AG08395 (cell line): ENCODE measurements at regions not wholly inside any gene's neighbourhood (a gene's known extent, or its start where the extent isn't known, plus 50 kb on each side); places are given as distances from the start of the nearest gene placed in this dataset.
"Not testable (repeated sequence)": the region's sequence is repeated elsewhere in the genome, so short reads cannot be mapped to it uniquely, and the experiment has no call there.

Source experiments
- DNase-seq: peaks from one replicate; pipeline ENCODE4 v3.0.0; 2012; ENCODE audit warnings: mixed read lengths, low spot score

- DNase-seq: no peak
These were observed 1062.8 kb downstream of the UQCRFS1 start for GRCh38 chr19:28150129-28150528.

GRCh38 chr19:28148554-28148953 is 1064.4 kb downstream of the UQCRFS1 start:
- no peak for DNase-seq

GRCh38 chr19:28142258-28142657 is 1070.7 kb downstream of the UQCRFS1 start:
- no peak for DNase-seq

DNA sequence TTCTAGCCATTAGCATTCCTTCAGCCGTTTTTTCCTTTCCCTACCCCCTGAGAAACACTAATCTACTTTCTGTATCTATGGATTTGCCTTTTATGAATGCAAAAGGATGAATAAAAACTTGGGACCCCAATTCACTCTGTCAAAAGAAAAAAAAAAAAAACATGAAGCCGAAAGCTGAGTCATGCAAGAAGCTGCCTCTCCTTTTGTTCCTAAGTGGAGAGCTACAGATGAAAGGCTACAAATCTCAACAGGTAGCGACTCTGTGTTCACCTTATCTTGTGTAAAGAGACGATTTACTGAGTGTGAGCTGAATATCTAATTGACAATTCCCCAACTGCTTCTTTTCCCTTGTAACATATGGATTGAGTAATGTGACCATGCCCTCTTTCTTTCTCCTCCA is 1072.8 kb downstream of the UQCRFS1 start:
- no peak for DNase-seq

GRCh38 chr19:28137772-28138171 is 1075.2 kb downstream of the UQCRFS1 start:
- DNase-seq: no peak

DNA sequence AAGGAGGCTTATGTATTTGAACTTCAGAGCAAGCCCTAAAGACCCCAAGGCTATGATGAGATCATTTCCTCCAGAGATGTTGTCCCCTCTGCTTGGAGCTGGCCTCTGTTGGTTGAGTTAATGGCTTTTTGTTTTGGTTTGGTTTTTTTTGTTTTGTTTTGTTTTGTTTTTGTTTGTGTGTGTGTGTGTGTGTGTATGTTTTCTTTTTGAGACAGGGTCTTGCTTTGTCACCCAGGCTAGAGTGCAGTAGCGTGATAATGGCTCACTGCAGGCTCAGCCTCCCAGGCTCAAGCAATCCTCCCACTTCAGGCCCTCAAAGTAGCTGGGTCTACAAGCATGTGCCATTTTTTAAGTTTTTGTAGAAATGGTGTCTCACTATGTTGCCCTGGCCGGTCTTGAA is 1076.2 kb downstream of the UQCRFS1 start:
- no peak for DNase-seq

GRCh38 chr19:28135825-28136224 is 1077.1 kb downstream of the UQCRFS1 start:
- DNase-seq: no peak

DNA sequence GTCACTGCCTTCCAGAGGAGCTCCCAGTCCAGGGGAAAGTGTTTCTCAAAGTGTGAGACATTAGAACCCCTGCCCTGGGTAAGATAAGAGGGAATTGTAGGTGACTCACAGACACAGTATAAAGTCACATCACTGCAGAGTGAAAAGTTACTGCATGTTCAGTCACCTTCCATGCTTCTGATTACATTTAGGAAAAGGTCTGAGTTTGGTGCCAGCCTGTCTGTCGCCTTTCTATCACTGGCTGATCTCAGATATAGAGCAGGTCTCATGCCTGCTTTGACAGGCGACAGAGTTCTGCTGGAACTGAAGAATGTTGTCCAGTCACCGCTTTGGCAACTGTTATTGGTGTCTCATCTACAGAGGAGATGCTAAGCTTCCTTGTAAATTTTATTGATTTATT is 1078.6 kb downstream of the UQCRFS1 start:
- no peak for DNase-seq

DNA sequence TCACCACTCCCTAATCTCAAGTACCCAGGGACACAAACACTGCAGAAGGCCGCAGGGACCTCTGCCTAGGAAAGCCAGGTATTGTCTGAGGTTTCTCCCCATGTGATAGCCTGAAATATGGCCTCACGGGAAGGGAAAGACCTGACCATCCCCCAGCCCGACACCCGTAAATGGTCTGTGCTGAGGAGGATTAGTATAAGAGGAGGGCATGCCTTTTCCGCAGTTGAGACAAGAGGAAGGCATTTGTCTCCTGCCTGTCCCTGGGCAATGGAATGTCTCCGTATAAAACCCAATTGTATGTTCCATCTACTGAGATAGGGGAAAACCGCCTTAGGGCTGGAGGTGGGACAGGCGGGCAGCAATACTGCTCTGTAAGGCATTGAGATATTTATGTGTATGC is 1082.1 kb downstream of the UQCRFS1 start:
- not testable (repeated sequence) for DNase-seq

GRCh38 chr19:28130066-28130511 is 1082.9 kb downstream of the UQCRFS1 start:
- DNase-seq: no peak

- no peak for DNase-seq
These were observed 1084.6 kb downstream of the UQCRFS1 start for GRCh38 chr19:28128341-28128740.

DNA sequence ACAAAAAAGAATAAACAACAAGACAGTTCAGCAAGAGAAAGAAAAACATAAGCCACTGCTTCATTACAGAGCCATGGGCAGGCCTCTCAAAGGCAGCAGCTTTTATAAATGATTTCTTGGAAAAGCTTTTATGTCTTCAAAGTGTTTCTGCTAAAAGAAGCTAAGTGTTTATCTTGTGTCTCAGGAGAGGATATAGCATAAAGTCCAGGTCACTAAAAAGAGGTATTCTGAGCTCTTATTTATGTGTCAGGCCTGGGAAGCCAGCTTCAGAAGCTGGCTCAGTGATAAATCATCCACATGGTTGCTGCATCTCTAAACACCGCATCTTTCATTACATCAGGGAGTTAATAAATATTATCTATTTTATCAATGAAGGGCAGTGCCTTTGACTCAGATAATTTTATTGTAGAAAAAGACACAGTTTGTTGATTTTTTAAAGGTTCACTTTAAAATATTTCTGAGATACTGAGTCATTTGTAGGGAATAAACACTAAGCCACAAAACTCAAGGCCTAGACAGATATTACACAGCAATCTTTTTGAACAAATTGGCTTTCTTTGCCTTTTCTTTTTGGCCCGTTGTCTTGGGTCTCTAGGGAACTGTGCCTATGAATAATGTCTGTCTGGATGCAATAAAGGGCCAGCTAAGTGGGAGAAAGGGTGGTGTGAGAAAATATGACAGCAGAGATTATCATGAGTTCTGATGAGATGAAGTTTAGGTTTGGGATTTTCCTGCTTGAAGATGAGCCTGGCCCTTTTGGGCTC is 1086.6 kb downstream of the UQCRFS1 start:
- no peak for DNase-seq

GRCh38 chr19:28122734-28123133 is 1090.2 kb downstream of the UQCRFS1 start:
- DNase-seq: no peak

- DNase-seq: no peak
These were observed 1094.7 kb downstream of the UQCRFS1 start for GRCh38 chr19:28118235-28118634.

DNA sequence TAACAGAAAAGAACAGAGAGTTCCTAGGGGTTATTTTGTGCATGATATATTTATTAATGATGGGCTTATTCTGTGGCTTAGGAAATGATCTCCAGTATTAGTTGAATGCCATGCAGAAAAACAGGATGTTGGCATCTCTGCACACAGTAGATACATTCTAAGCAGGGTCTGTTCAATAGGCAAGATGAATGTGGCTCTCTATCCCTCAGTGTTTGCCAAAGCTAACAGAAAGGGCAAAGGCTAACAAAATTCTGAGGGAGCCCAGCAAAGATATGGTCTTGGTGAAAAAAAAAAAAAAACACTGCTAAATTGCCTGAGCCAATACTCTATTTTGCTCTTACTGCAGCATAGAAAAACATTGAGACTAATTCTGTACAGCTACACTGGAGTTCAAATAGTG is 1095.8 kb downstream of the UQCRFS1 start:
- no peak for DNase-seq

- DNase-seq: not testable (repeated sequence)
These were observed 1096.6 kb downstream of the UQCRFS1 start for GRCh38 chr19:28116379-28116778.

DNA sequence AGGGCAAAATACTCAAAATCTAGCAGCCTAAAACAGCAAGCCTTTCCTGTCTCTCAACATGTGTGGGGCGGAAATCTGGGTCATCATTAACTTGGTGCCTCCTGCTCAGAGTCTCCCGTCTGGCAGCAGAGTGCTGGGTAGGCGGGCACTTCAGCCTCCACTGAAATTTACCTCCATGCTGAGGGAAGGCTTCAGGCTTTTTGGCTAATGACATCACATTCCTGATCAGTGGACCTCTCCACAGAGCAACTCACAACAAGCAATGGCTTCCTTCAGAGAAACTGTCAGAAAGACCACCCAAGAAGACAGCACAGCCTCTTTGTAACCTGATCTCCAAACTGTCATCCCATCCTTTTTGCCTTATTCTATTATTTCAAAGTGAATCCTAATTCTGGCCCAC is 1109.0 kb downstream of the UQCRFS1 start:
- no peak for DNase-seq

- DNase-seq: not testable (repeated sequence)
These were observed 1128.2 kb downstream of the UQCRFS1 start for GRCh38 chr19:28084659-28085157.

- no peak for DNase-seq
These were observed 1136.3 kb downstream of the UQCRFS1 start for GRCh38 chr19:28076628-28077027.

GRCh38 chr19:28075229-28075628 is 1137.7 kb downstream of the UQCRFS1 start:
- DNase-seq: no peak

DNA sequence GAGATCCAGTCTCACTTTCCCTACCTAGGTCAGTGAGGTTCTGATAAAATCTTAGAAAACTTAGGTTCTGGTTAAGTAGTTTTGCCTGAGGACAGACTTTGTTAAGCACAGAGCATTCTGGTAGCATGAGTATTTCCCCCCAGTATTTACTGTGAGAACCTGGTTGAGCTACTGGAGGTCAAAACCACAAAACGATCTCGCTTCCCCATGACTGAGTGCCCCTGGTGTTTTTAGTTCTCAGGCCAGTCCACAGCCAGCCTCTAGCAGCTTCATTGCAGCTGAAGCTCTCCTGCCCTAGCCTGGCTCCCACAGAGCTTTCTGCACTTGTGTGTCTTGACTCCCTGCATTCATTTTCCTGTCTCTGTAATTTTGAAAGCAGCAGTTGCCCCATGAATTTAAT is 1138.2 kb downstream of the UQCRFS1 start:
- no peak for DNase-seq

- DNase-seq: no peak
These were observed 1145.1 kb downstream of the UQCRFS1 start for GRCh38 chr19:28067882-28068281.

DNA sequence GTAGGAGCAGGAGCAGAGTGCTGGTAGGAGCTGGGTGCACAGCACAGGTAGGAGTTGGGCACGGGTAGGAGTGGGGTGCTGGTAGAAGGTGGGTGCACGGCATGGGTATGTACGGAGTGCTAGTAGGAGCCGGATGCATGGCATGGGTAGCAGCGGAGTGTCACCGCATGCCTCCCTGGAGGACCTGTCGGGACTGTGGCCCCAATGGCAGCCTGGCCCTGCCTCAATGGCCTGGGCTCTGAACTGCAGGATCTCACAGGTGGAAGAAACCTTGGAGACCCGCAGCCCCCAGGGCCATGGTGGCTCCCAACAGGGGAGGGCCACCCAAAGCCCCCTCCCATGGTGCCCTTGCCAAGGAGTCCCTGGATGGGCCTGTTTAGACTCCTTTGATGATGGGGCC is 1146.0 kb downstream of the UQCRFS1 start:
- DNase-seq: no peak

GRCh38 chr19:28066161-28066560 is 1146.8 kb downstream of the UQCRFS1 start:
- DNase-seq: no peak
